ENCODE measurements at regions not wholly inside any gene's neighbourhood (a gene's known extent, or its start where the extent isn't known, plus 50 kb on each side); places are given as distances from the start of the nearest gene placed in this dataset.
"Not testable (repeated sequence)": the region's sequence is repeated elsewhere in the genome, so short reads cannot be mapped to it uniquely, and the experiment has no call there.

DNA sequence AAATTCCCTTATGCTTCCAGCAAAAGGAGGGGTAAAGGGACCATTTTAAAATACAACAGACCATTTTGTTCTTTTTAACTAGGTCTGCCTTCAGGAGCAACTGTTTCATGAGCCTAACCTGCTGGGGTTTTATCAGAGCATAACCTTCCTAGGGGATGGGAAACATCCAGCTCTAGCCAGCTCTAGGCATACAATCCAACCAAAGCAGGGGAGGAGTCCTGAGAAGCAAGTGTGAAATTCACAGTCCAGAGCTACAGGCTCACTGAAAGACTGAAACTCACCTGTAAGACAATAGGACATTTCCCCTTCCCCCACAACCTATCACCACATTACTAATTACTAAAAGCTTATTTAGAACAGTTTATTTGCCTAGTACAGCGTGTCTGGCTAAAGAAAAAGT, 1296.6 kb upstream of the DDX18 start:
- Histone ChIP-seq H2AFZ (ENCODE audit: low read length) (no peak overlapping the region), H3K9me2 (replicated peaks; ENCODE audit: low read depth, low read length) (no peaks in the 10 kb centered on the region), H3K9me3 (ENCODE audit: insufficient read depth, low read depth, low read length) (no peaks in the 10 kb centered on the region), H3K27me3 (ENCODE audit: insufficient read depth, low read length, poor library complexity, severe bottlenecking) (no peaks in the 10 kb centered on the region), H3K79me2 (ENCODE audit: insufficient read depth, low read length) (no peaks in the 10 kb centered on the region), H3K9ac (ENCODE audit: low read depth, low read length, poor library complexity, severe bottlenecking) (no peak overlapping the region), H4K20me1 (ENCODE audit: insufficient read depth, low read length, poor library complexity, severe bottlenecking) (no peaks in the 10 kb centered on the region), H3K36me3 (ENCODE audit: insufficient read depth, low read length) (no peaks in the 10 kb centered on the region), H3F3A (ENCODE audit: low read depth) (no peaks in the 10 kb centered on the region), H3K4me3 (ENCODE audit: low read length, poor library complexity, severe bottlenecking) (no peak overlapping the region), H3K4me2 (ENCODE audit: low read depth, low read length, poor library complexity, severe bottlenecking) (no peak overlapping the region), H3K4me1 (ENCODE audit: insufficient read depth, low read length, poor library complexity, severe bottlenecking) (no peaks in the 10 kb centered on the region)
- TF ChIP-seq CTCF (conservative IDR thresholded peaks at IDR 0.05; ENCODE audit: low read length) (no peak), EZH2phosphoT487 (IDR thresholded peaks at IDR 0.05; ENCODE audit: borderline replicate concordance) (no peak)

DNA sequence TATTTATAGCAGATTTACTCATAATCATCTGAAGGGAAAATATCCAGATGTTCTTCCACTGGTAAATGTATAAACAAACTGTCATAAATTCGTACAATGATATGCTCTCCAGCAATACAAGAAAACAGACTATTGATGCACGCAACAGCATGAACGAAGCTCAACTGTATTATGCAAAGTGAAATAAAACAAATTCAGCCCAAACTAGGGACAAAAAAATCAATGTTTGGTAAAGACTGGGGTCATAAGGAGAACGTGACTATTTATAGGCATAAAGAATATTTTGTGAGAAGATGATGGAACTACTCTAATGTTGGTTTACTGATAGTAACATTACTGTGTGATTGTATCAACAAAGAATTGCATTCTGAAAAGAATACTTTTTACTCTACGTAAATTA, 1276.7 kb upstream of the DDX18 start:
- H3F3A ChIP-seq (ENCODE audit: low read depth), result no peaks in the 10 kb centered on the region

GRCh38 chr2:116545286-116546068, 1269.0 kb upstream of the DDX18 start:
- no peak overlapping the region for H3K9ac ChIP-seq (ENCODE audit: low read depth, low read length, poor library complexity, severe bottlenecking)
- H3K9me3 ChIP-seq (ENCODE audit: insufficient read depth, low read depth, low read length), result no peaks in the 10 kb centered on the region
- no peaks in the 10 kb centered on the region for H3K9me2 ChIP-seq (replicated peaks; ENCODE audit: low read depth, low read length)
- H4K20me1 ChIP-seq (ENCODE audit: insufficient read depth, low read length, poor library complexity, severe bottlenecking), result no peaks in the 10 kb centered on the region
- no peaks in the 10 kb centered on the region for H3K79me2 ChIP-seq (ENCODE audit: insufficient read depth, low read length)
- no peaks in the 10 kb centered on the region for H3F3A ChIP-seq (ENCODE audit: low read depth)
- H2AFZ ChIP-seq (ENCODE audit: low read length), result no peak overlapping the region
- TF ChIP-seq EZH2phosphoT487 (IDR thresholded peaks at IDR 0.05; ENCODE audit: borderline replicate concordance), result no peak
- TF ChIP-seq CTCF (conservative IDR thresholded peaks at IDR 0.05; ENCODE audit: low read length), result no peak
- H3K27me3 ChIP-seq (ENCODE audit: insufficient read depth, low read length, poor library complexity, severe bottlenecking), result no peaks in the 10 kb centered on the region
- no peaks in the 10 kb centered on the region for H3K36me3 ChIP-seq (ENCODE audit: insufficient read depth, low read length)
- no peaks in the 10 kb centered on the region for H3K4me1 ChIP-seq (ENCODE audit: insufficient read depth, low read length, poor library complexity, severe bottlenecking)
- no peak overlapping the region for H3K4me3 ChIP-seq (ENCODE audit: low read length, poor library complexity, severe bottlenecking)
- no peak overlapping the region for H3K4me2 ChIP-seq (ENCODE audit: low read depth, low read length, poor library complexity, severe bottlenecking)

More for the DNA sequence above, 1276.7 kb upstream of the DDX18 start:
- Histone ChIP-seq H2AFZ (ENCODE audit: low read length) (no peak overlapping the region), H3K27me3 (ENCODE audit: insufficient read depth, low read length, poor library complexity, severe bottlenecking) (no peaks in the 10 kb centered on the region), H3K9me2 (replicated peaks; ENCODE audit: low read depth, low read length) (no peaks in the 10 kb centered on the region; the same call in 1 of the 2 replicates), H3K36me3 (ENCODE audit: insufficient read depth, low read length) (no peaks in the 10 kb centered on the region), H3K4me3 (ENCODE audit: low read length, poor library complexity, severe bottlenecking) (no peak overlapping the region), H3K4me1 (ENCODE audit: insufficient read depth, low read length, poor library complexity, severe bottlenecking) (no peaks in the 10 kb centered on the region), H3K9me3 (ENCODE audit: insufficient read depth, low read depth, low read length) (no peaks in the 10 kb centered on the region), H3K9ac (ENCODE audit: low read depth, low read length, poor library complexity, severe bottlenecking) (no peak overlapping the region), H3K4me2 (ENCODE audit: low read depth, low read length, poor library complexity, severe bottlenecking) (no peak overlapping the region), H3K79me2 (ENCODE audit: insufficient read depth, low read length) (no peaks in the 10 kb centered on the region), H4K20me1 (ENCODE audit: insufficient read depth, low read length, poor library complexity, severe bottlenecking) (no peaks in the 10 kb centered on the region)
- TF ChIP-seq CTCF (conservative IDR thresholded peaks at IDR 0.05; ENCODE audit: low read length) (no peak), EZH2phosphoT487 (IDR thresholded peaks at IDR 0.05; ENCODE audit: borderline replicate concordance) (no peak)

GRCh38 chr2:116552738-116553419, 1261.6 kb upstream of the DDX18 start:
- not testable (repeated sequence) for H4K20me1 ChIP-seq (ENCODE audit: insufficient read depth, low read length, poor library complexity, severe bottlenecking); H3K9me3 ChIP-seq (ENCODE audit: insufficient read depth, low read depth, low read length); H3K9me2 ChIP-seq (replicated peaks; ENCODE audit: low read depth, low read length); H3K4me1 ChIP-seq (ENCODE audit: insufficient read depth, low read length, poor library complexity, severe bottlenecking); H3K4me2 ChIP-seq (ENCODE audit: low read depth, low read length, poor library complexity, severe bottlenecking); H3K27me3 ChIP-seq (ENCODE audit: insufficient read depth, low read length, poor library complexity, severe bottlenecking); H3K79me2 ChIP-seq (ENCODE audit: insufficient read depth, low read length); H3K9ac ChIP-seq (ENCODE audit: low read depth, low read length, poor library complexity, severe bottlenecking); H3K36me3 ChIP-seq (ENCODE audit: insufficient read depth, low read length); H2AFZ ChIP-seq (ENCODE audit: low read length); H3F3A ChIP-seq (ENCODE audit: low read depth); H3K4me3 ChIP-seq (ENCODE audit: low read length, poor library complexity, severe bottlenecking)

All from Loucy (cell line).